DND-41 (cell line): ENCODE measurements at regions not wholly inside any gene's neighbourhood (a gene's known extent, or its start where the extent isn't known, plus 50 kb on each side); places are given as distances from the start of the nearest gene placed in this dataset.

Source experiments
- ATAC-seq: fragments of 200-7000 bp; cut with Tn5 transposase; 3 replicates; pipeline ENCODE4 v1.9.1; 2021; ENCODE audit warnings: low read depth; ENCODE audit not compliant: insufficient read depth
- DNase-seq: peaks from one replicate; pipeline ENCODE4 v3.0.0-alpha.2; 2020
- H2AFZ ChIP-seq: 2 replicates; pipeline ENCODE4 v1.6.0; 2012; ENCODE audit warnings: low read depth, low read length
- H3K27ac ChIP-seq: 2 replicates; pipeline ENCODE4 v1.5.1; 2012; ENCODE audit warnings: low read length, inconsistent platforms
- H3K27me3 ChIP-seq: fragments of 200-600 bp; sonication (generic); 2 replicates; pipeline ENCODE4 v1.6.0; 2012; ENCODE audit warnings: low read length, mild to moderate bottlenecking, inconsistent platforms; ENCODE audit not compliant: insufficient read depth, poor library complexity
- H3K36me3 ChIP-seq: 2 replicates; pipeline ENCODE4 v1.5.1; 2012; ENCODE audit warnings: low read length, inconsistent platforms; ENCODE audit not compliant: insufficient read depth
- H3K4me1 ChIP-seq: 2 replicates; pipeline ENCODE4 v1.5.1; 2012; ENCODE audit warnings: mild to moderate bottlenecking, low read length; ENCODE audit not compliant: insufficient read depth
- H3K4me2 ChIP-seq: 2 replicates; pipeline ENCODE4 v1.6.0; 2012; ENCODE audit warnings: mild to moderate bottlenecking, moderate library complexity, low read length, inconsistent platforms; ENCODE audit not compliant: insufficient read depth
- H3K4me3 ChIP-seq, 2 experiments: fragments of 200-600 bp in 1 of 2; shearing (Covaris generic) in 1 of 2; 2 replicates each; pipeline ENCODE4 v1.5.1; 2012 to 2016; ENCODE audit warnings: inconsistent platforms in 2 of 2, low read length in 2 of 2, mild to moderate bottlenecking in 2 of 2, low read depth in 1 of 2, moderate library complexity in 1 of 2
- H3K79me2 ChIP-seq: 2 replicates; pipeline ENCODE4 v1.6.0; 2012; ENCODE audit warnings: low read length, inconsistent platforms; ENCODE audit not compliant: insufficient read depth
- H3K9ac ChIP-seq: 2 replicates; pipeline ENCODE4 v1.6.0; 2012; ENCODE audit warnings: low read depth, mild to moderate bottlenecking, inconsistent platforms, low read length, moderate library complexity
- H3K9me3 ChIP-seq: 2 replicates; pipeline ENCODE4 v1.5.1; 2012; ENCODE audit warnings: low read length, moderate library complexity, mild to moderate bottlenecking, inconsistent platforms; ENCODE audit not compliant: insufficient read depth, severe bottlenecking
- H4K20me1 ChIP-seq: 2 replicates; pipeline ENCODE4 v1.6.0; 2012; ENCODE audit warnings: low read length; ENCODE audit not compliant: insufficient read depth
- CTCF ChIP-seq: IDR thresholded peaks from 2 replicates; pipeline ENCODE4 v1.5.1; 2012; ENCODE audit warnings: borderline replicate concordance, low read length, moderate library complexity, mild to moderate bottlenecking; ENCODE audit not compliant: poor library complexity, severe bottlenecking; ENCODE audit errors: extremely low read depth
- EZH2 ChIP-seq: IDR thresholded peaks from 3 replicates; pipeline ENCODE4 v1.6.1; 2012; ENCODE audit warnings: borderline replicate concordance, low read depth, mild to moderate bottlenecking, moderate library complexity, low read length, inconsistent platforms; ENCODE audit not compliant: severe bottlenecking

- no peak overlapping the region for H2AFZ ChIP-seq
- no peaks in the 10 kb centered on the region for H3K79me2 ChIP-seq
- H3K9ac ChIP-seq: no peak overlapping the region
- no peaks in the 10 kb centered on the region for H4K20me1 ChIP-seq
- DNase-seq: no peak
- peaks cover 2% of the 10 kb centered on the region for H3K27me3 ChIP-seq
- TF ChIP-seq EZH2: no peak
- TF ChIP-seq CTCF: no peak
- H3K27ac ChIP-seq: no peak overlapping the region
- H3K4me1 ChIP-seq: no peaks in the 10 kb centered on the region
- no peak for ATAC-seq
- H3K4me3 ChIP-seq: no peak overlapping the region
- H3K9me3 ChIP-seq: no peaks in the 10 kb centered on the region
- H3K36me3 ChIP-seq: no peaks in the 10 kb centered on the region
- no peak overlapping the region for H3K4me2 ChIP-seq
Observed at GRCh38 chr2:175560521-175561169, 379.1 kb upstream of the ATP5MC3 start.

DNA sequence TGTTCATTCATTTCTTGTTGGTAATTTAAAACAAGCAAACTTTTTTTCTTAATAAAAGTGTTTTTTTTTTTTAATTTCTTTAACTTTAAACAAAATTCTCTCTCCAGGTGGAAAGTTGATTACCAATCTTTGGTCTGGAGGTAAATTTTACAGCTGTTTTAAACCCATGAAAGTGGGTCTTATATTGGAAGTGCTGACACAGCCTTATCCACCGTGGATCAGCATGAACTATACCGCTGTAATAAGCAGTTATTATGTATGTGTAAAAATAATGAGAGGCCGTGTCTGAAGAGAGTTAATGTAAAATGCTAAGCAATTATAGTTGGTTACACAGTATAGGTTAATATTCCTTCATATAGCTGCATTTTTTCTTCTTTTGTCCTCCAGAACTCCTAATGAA lies 378.1 kb upstream of the ATP5MC3 start:
- TF ChIP-seq EZH2 (no peak), CTCF (no peak)
- no peak overlapping the region for H3K27ac ChIP-seq

GRCh38 chr2:175557810-175558377 lies 376.4 kb upstream of the ATP5MC3 start:
- DNase-seq: no peak
- Histone ChIP-seq H3K4me1 (no peaks in the 10 kb centered on the region), H3K27me3 (peaks cover 2% of the 10 kb centered on the region), H3K4me2 (no peak overlapping the region), H3K9ac (no peak overlapping the region), H3K27ac (no peak overlapping the region), H4K20me1 (no peaks in the 10 kb centered on the region), H2AFZ (no peak overlapping the region), H3K79me2 (no peaks in the 10 kb centered on the region), H3K4me3 (no peak overlapping the region), H3K36me3 (no peaks in the 10 kb centered on the region), H3K9me3 (no peaks in the 10 kb centered on the region)
- no peak for TF ChIP-seq CTCF
- no peak for TF ChIP-seq EZH2
- ATAC-seq: no peak

More for the DNA sequence above, 378.1 kb upstream of the ATP5MC3 start:
- Histone ChIP-seq H3K27me3 (peaks cover 2% of the 10 kb centered on the region), H4K20me1 (no peaks in the 10 kb centered on the region), H3K4me1 (no peaks in the 10 kb centered on the region), H3K36me3 (no peaks in the 10 kb centered on the region), H3K9ac (no peak overlapping the region), H2AFZ (no peak overlapping the region), H3K9me3 (no peaks in the 10 kb centered on the region), H3K4me2 (no peak overlapping the region), H3K4me3 (no peak overlapping the region), H3K79me2 (no peaks in the 10 kb centered on the region)
- DNase-seq: no peak
- ATAC-seq: no peak
